ENCODE measurements at regions not wholly inside any gene's neighbourhood (a gene's known extent, or its start where the extent isn't known, plus 50 kb on each side); places are given as distances from the start of the nearest gene placed in this dataset.

- intact Hi-C loops (cut with DNase I) = no loop called here
- no peak for DNase-seq
- Histone ChIP-seq H3K4me3 (replicated peaks in 1 of 3) (no peak overlapping the region), H3K36me3 (no peaks in the 10 kb centered on the region), H3K9me3 (no peaks in the 10 kb centered on the region), H3K27me3 (no peaks in the 10 kb centered on the region), H3K4me1 (no peaks in the 10 kb centered on the region), H3K27ac (no peak overlapping the region)
- no peak for TF ChIP-seq CTCF (IDR thresholded peaks at IDR 0.05)
- TF ChIP-seq POLR2A (IDR thresholded peaks at IDR 0.05) = no peak
- WGBS, 2 donors = 59 to 68% methylated on average over 2 of the region's 2 CpGs
These were observed 105.4 kb downstream of the CASP12 start for GRCh38 chr11:104792861-104793260.

- Histone ChIP-seq H3K36me3 (no peaks in the 10 kb centered on the region), H3K9me3 (no peaks in the 10 kb centered on the region), H3K27me3 (no peaks in the 10 kb centered on the region), H3K4me3 (replicated peaks in 1 of 3) (no peak overlapping the region), H3K4me1 (no peaks in the 10 kb centered on the region), H3K27ac (no peak overlapping the region)
- WGBS, 2 donors = 85 to 93% methylated on average over 2 of the region's 2 CpGs
- intact Hi-C loops (cut with DNase I) = no loop called here
- TF ChIP-seq CTCF (IDR thresholded peaks at IDR 0.05) = no peak
- no peak for TF ChIP-seq POLR2A (IDR thresholded peaks at IDR 0.05)
- no peak for DNase-seq
These were observed 106.4 kb downstream of the CASP12 start for GRCh38 chr11:104791896-104792295.

GRCh38 chr11:104784684-104785460, 113.4 kb downstream of the CASP12 start:
- H3K36me3 ChIP-seq = no peaks in the 10 kb centered on the region
- TF ChIP-seq POLR2A (IDR thresholded peaks at IDR 0.05) (no peak), CTCF (IDR thresholded peaks at IDR 0.05) (no peak)
- no peaks in the 10 kb centered on the region for H3K4me1 ChIP-seq
- no peaks in the 10 kb centered on the region for H3K27me3 ChIP-seq
- H3K27ac ChIP-seq = no peak overlapping the region
- intact Hi-C loops (cut with DNase I) = no loop called here
- no peaks in the 10 kb centered on the region for H3K9me3 ChIP-seq
- no peak for DNase-seq
- WGBS, 2 donors = 80 to 85% methylated on average over 4 of the region's 4 CpGs
- no peak overlapping the region for H3K4me3 ChIP-seq (replicated peaks in 1 of 3)

GRCh38 chr11:104783241-104783640, 115.0 kb downstream of the CASP12 start:
- no peak for DNase-seq
- intact Hi-C loops (cut with DNase I) = no loop called here
- 84 to 91% methylated on average over 2 of the region's 2 CpGs for WGBS, 2 donors
- Histone ChIP-seq H3K27me3 (no peaks in the 10 kb centered on the region), H3K9me3 (no peaks in the 10 kb centered on the region), H3K36me3 (no peaks in the 10 kb centered on the region), H3K4me1 (no peaks in the 10 kb centered on the region), H3K27ac (no peak overlapping the region), H3K4me3 (replicated peaks in 1 of 3) (no peak overlapping the region)
- TF ChIP-seq CTCF (IDR thresholded peaks at IDR 0.05) = no peak
- TF ChIP-seq POLR2A (IDR thresholded peaks at IDR 0.05) = no peak

- H3K9me3 ChIP-seq = no peaks in the 10 kb centered on the region
- no peak for DNase-seq
- no peak overlapping the region for H3K27ac ChIP-seq
- H3K4me1 ChIP-seq = no peaks in the 10 kb centered on the region
- no peak overlapping the region for H3K4me3 ChIP-seq (replicated peaks in 1 of 3)
- no peak for TF ChIP-seq POLR2A (IDR thresholded peaks at IDR 0.05)
- no peak for TF ChIP-seq CTCF (IDR thresholded peaks at IDR 0.05)
- WGBS, 2 donors = 92 to 100% methylated on average over 1 of the region's 1 CpG
- H3K36me3 ChIP-seq = no peaks in the 10 kb centered on the region
- H3K27me3 ChIP-seq = no peaks in the 10 kb centered on the region
- intact Hi-C loops (cut with DNase I) = no loop called here
These were observed 115.9 kb downstream of the CASP12 start for GRCh38 chr11:104782377-104782754.
